PC-3 (cell line): ENCODE measurements at regions not wholly inside any gene's neighbourhood (a gene's known extent, or its start where the extent isn't known, plus 50 kb on each side); places are given as distances from the start of the nearest gene placed in this dataset.

ENCODE experiments used
- ATAC-seq: fragments of 200-7000 bp; cut with Tn5 transposase; 2 replicates; pipeline ENCODE4 v1.9.1; 2020; ENCODE audit warnings: mild to moderate bottlenecking, moderate library complexity
- BruUV-seq: library from RNA; stranded (reverse); fragments of 400-500 nt; replicated peaks from 2 replicates; lab custom pipeline; 2021; lab: Mats Ljungman, UMichigan
- CTCF ChIA-PET: fragments of 300-600 bp; sonication (Branson Sonifier 250); formaldehyde crosslinking; loops from one replicate; lab custom pipeline; 2022; ENCODE audit warnings: antibody characterized with exemption; lab: Charles Lee
- POLR2A ChIA-PET: fragments of 300-600 bp; sonication (Branson Sonifier 250); formaldehyde crosslinking; loops from one replicate; lab custom pipeline; 2022; ENCODE audit warnings: antibody characterized with exemption; ENCODE audit not compliant: unreplicated experiment; lab: Charles Lee
- DNase-seq: peaks from one replicate; pipeline ENCODE4 v3.0.0-alpha.2; 2015
- H2AFZ ChIP-seq: fragments of 300-600 bp; sonication (generic); 2 replicates; pipeline ENCODE4 v1.6.0; 2016; ENCODE audit warnings: antibody characterized with exemption, low read length
- H3F3A ChIP-seq: fragments of 300-600 bp; sonication (generic); one replicate; pipeline ENCODE4 v1.6.0; 2017; ENCODE audit warnings: antibody characterized with exemption, low read length, control low read depth, mild to moderate bottlenecking; ENCODE audit not compliant: unreplicated experiment
- H3K27ac ChIP-seq: fragments of 300-600 bp; sonication (generic); 2 replicates; pipeline ENCODE4 v1.5.1; 2016; ENCODE audit warnings: mild to moderate bottlenecking, low read length
- H3K27me3 ChIP-seq: fragments of 300-600 bp; sonication (generic); 2 replicates; pipeline ENCODE4 v1.6.1; 2016; ENCODE audit warnings: low read length, mixed read lengths
- H3K36me3 ChIP-seq: fragments of 300-600 bp; sonication (generic); 2 replicates; pipeline ENCODE4 v1.6.1; 2016; ENCODE audit warnings: low read depth, mixed run types, low read length, mixed read lengths
- H3K4me1 ChIP-seq: fragments of 300-600 bp; sonication (generic); 2 replicates; pipeline ENCODE4 v1.5.1; 2016; ENCODE audit warnings: low read length; ENCODE audit not compliant: insufficient read depth
- H3K4me2 ChIP-seq: fragments of 300-600 bp; sonication (generic); 2 replicates; pipeline ENCODE4 v1.6.0; 2016; ENCODE audit warnings: low read length
- H3K4me3 ChIP-seq: fragments of 300-600 bp; sonication (generic); 2 replicates; pipeline ENCODE4 v1.5.1; 2016; ENCODE audit warnings: mild to moderate bottlenecking, low read length, mixed read lengths
- H3K79me2 ChIP-seq: fragments of 300-600 bp; sonication (generic); 2 replicates; pipeline ENCODE4 v1.6.1; 2017; ENCODE audit warnings: low read length, mixed read lengths
- H3K9ac ChIP-seq: fragments of 300-600 bp; sonication (generic); 2 replicates; pipeline ENCODE4 v1.6.0; 2016; ENCODE audit warnings: mild to moderate bottlenecking, low read length
- H3K9me2 ChIP-seq: fragments of 300-600 bp; sonication (generic); replicated peaks from 2 replicates; pipeline ENCODE4 v1.6.1; 2016; ENCODE audit warnings: mixed run types, low read length, mixed read lengths
- H3K9me3 ChIP-seq: fragments of 300-600 bp; sonication (generic); 2 replicates; pipeline ENCODE4 v1.6.1; 2016; ENCODE audit warnings: low read length, mixed read lengths
- H4K20me1 ChIP-seq: fragments of 300-600 bp; sonication (generic); 2 replicates; pipeline ENCODE4 v1.6.1; 2016; ENCODE audit warnings: low read length, mixed read lengths
- EZH2 ChIP-seq: fragments of 300-600 bp; sonication (generic); IDR thresholded peaks from one replicate; pipeline ENCODE4 v1.6.1; 2017; ENCODE audit warnings: antibody characterized with exemption, mild to moderate bottlenecking, low read length; ENCODE audit not compliant: unreplicated experiment
- EZH2phosphoT487 ChIP-seq: fragments of 300-600 bp; sonication (generic); IDR thresholded peaks from 2 replicates; pipeline ENCODE4 v1.6.1; 2018; ENCODE audit warnings: mild to moderate bottlenecking, antibody characterized with exemption, low read length, borderline replicate concordance
- intact Hi-C: fragments of 100-400 bp; cut with micrococcal nuclease; formaldehyde crosslinking; loops from 2 replicates; pipeline ENCODE4 v1.9.0; 2023
- TF ChIP-seq, protein P1 (sequence below): fragments of 300-600 bp; sonication (generic); conservative IDR thresholded peaks from 2 replicates; pipeline ENCODE4 v1.5.1; 2017; ENCODE audit warnings: antibody characterized with exemption, low read depth, mild to moderate bottlenecking, low read length

DNA sequence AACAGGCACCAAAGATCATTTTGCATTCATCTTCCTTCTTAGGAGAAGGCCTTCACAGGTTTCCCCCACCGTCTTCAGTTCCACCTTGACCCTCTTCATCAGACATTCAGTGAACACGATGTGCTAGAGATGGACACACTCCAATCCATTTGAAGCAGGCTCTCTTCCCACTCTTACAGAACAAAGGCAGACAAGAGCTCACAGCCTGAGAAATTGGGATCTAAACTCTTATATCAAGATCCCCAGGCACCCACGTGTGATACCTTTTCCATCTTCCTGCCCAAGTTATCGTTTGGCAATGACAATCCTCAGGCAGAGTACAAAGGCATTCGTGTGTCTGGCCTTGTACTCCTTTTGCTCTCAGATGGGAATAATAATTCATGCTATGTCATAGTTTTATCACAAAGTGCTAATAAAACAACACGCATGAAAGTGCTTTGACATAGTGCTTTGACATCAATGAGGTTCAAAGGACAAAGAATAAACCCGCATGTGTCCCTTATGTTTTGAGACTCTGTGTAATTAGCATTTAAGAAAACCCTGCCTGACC is 369.3 kb upstream of the KLHL29 start:
- POLR2A ChIA-PET, result no interaction called here
- intact Hi-C loops, result no loop called here
- Histone ChIP-seq H2AFZ (no peak overlapping the region), H3K9me2 (no peaks in the 10 kb centered on the region), H3K9ac (no peak overlapping the region), H3K4me2 (no peak overlapping the region), H3K36me3 (no peaks in the 10 kb centered on the region), H3K9me3 (0 out of 2 replicates have a peak, but pooled peaks cover 4% of the 10 kb centered on the region), H3F3A (no peaks in the 10 kb centered on the region), H3K27ac (no peak overlapping the region), H4K20me1 (no peaks in the 10 kb centered on the region), H3K4me3 (no peak overlapping the region), H3K4me1 (no peaks in the 10 kb centered on the region), H3K27me3 (no peaks in the 10 kb centered on the region), H3K79me2 (no peaks in the 10 kb centered on the region)
- DNase-seq (no peak), ATAC-seq (no peak)
- TF ChIP-seq, protein P1, sequence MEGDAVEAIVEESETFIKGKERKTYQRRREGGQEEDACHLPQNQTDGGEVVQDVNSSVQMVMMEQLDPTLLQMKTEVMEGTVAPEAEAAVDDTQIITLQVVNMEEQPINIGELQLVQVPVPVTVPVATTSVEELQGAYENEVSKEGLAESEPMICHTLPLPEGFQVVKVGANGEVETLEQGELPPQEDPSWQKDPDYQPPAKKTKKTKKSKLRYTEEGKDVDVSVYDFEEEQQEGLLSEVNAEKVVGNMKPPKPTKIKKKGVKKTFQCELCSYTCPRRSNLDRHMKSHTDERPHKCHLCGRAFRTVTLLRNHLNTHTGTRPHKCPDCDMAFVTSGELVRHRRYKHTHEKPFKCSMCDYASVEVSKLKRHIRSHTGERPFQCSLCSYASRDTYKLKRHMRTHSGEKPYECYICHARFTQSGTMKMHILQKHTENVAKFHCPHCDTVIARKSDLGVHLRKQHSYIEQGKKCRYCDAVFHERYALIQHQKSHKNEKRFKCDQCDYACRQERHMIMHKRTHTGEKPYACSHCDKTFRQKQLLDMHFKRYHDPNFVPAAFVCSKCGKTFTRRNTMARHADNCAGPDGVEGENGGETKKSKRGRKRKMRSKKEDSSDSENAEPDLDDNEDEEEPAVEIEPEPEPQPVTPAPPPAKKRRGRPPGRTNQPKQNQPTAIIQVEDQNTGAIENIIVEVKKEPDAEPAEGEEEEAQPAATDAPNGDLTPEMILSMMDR, result no peak
- TF ChIP-seq EZH2phosphoT487 (no peak), EZH2 (no peak)
- no TSS peak for BruUV-seq
- CTCF ChIA-PET, result no interaction called here

DNA sequence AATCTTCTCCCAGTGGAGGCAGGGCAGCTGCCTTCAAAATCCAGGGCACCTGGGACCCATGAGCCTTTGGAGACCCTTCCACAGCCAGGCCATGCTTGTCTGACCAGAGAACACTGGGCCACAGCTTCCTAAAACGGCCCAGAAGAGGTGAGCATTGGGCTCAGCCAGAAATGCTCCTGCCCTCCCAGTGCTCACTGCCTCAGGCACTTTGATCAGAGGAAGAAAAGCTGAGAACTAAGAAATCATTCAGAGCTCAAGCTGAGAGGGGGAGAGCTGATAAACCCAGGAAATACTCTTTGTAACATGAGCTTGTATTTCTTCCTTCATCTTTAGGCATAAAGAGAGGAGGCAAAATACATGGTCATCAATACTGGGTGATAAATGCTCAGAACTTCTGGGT is 365.5 kb upstream of the KLHL29 start:
- Histone ChIP-seq H4K20me1 (no peaks in the 10 kb centered on the region), H3K36me3 (no peaks in the 10 kb centered on the region), H3F3A (no peaks in the 10 kb centered on the region), H2AFZ (no peak overlapping the region), H3K9ac (no peak overlapping the region), H3K4me2 (no peak overlapping the region), H3K9me2 (no peaks in the 10 kb centered on the region), H3K4me3 (no peak overlapping the region), H3K27me3 (no peaks in the 10 kb centered on the region), H3K27ac (no peak overlapping the region), H3K79me2 (no peaks in the 10 kb centered on the region), H3K4me1 (no peaks in the 10 kb centered on the region), H3K9me3 (no peaks in the 10 kb centered on the region)
- DNase-seq (no peak), ATAC-seq (no peak)
- ChIA-PET CTCF (no interaction called here), POLR2A (no interaction called here)
- TF ChIP-seq EZH2phosphoT487 (no peak), EZH2 (no peak)
- TF ChIP-seq, protein P1, result no peak
- intact Hi-C loops, result no loop called here
- no TSS peak for BruUV-seq

DNA sequence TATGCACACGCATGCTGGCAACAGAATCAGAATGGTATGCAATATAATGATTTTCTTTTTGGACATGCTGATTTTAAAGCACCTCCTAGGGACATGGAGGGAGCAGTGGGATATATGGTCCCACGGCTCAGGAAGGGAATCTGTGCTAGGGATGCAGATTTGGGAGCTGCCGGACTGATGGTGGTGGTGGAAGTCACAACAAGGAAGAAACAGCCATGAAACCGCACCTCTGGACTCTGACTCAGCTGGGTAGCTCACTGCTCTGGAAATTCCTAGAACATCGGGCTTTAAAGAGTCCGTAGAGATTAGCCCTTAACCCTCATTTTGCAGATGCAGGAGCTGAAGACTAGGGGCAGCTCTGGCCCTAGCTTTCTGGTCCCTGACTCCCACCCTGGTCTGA is 364.3 kb upstream of the KLHL29 start:
- Histone ChIP-seq H3K4me3 (no peak overlapping the region), H3K79me2 (no peaks in the 10 kb centered on the region), H3K36me3 (no peaks in the 10 kb centered on the region), H3F3A (no peaks in the 10 kb centered on the region), H3K9me2 (no peaks in the 10 kb centered on the region), H3K9me3 (no peaks in the 10 kb centered on the region), H2AFZ (no peak overlapping the region), H3K9ac (no peak overlapping the region), H3K27me3 (no peaks in the 10 kb centered on the region), H4K20me1 (no peaks in the 10 kb centered on the region), H3K4me2 (no peak overlapping the region), H3K27ac (no peak overlapping the region), H3K4me1 (no peaks in the 10 kb centered on the region)
- POLR2A ChIA-PET, result no interaction called here
- TF ChIP-seq EZH2, result no peak
- TF ChIP-seq, protein P1, result no peak
- no peak for TF ChIP-seq EZH2phosphoT487
- intact Hi-C loops, result no loop called here
- no peak for ATAC-seq
- BruUV-seq, result no TSS peak
- no peak for DNase-seq
- CTCF ChIA-PET, result no interaction called here
